ENCODE measurements at regions not wholly inside any gene's neighbourhood (a gene's known extent, or its start where the extent isn't known, plus 50 kb on each side); places are given as distances from the start of the nearest gene placed in this dataset.

DNA sequence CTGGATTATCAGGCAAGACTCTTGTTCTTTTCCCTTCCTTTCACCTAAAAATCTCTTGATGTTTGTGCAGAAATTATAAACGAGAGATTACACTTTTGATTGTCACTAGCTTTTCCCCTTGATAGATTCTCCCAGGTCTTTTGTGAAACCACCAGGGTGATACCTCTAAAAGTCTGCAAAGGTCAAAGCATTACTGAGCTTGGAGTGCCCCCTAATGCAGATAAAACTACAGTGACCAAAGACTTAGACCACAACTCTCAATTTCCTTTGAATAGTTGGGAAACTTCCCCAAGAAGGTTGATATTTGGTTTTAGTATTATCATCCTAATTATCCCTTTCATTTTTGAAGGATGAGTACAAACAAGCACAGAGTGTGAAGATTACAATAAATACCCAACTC, 173.1 kb downstream of the CYLC2 start:
- no peaks in the 10 kb centered on the region for H3K27me3 ChIP-seq (ENCODE audit: insufficient read depth, poor library complexity, severe bottlenecking)
- no peak for ATAC-seq (ENCODE audit: low read depth)
- TF ChIP-seq, protein P1, sequence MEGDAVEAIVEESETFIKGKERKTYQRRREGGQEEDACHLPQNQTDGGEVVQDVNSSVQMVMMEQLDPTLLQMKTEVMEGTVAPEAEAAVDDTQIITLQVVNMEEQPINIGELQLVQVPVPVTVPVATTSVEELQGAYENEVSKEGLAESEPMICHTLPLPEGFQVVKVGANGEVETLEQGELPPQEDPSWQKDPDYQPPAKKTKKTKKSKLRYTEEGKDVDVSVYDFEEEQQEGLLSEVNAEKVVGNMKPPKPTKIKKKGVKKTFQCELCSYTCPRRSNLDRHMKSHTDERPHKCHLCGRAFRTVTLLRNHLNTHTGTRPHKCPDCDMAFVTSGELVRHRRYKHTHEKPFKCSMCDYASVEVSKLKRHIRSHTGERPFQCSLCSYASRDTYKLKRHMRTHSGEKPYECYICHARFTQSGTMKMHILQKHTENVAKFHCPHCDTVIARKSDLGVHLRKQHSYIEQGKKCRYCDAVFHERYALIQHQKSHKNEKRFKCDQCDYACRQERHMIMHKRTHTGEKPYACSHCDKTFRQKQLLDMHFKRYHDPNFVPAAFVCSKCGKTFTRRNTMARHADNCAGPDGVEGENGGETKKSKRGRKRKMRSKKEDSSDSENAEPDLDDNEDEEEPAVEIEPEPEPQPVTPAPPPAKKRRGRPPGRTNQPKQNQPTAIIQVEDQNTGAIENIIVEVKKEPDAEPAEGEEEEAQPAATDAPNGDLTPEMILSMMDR (IDR thresholded peaks at IDR 0.05; ENCODE audit: poor library complexity, severe bottlenecking) = no peak
- H3K36me3 ChIP-seq (ENCODE audit: low read depth) = no peaks in the 10 kb centered on the region
- no peaks in the 10 kb centered on the region for H3K9me3 ChIP-seq (ENCODE audit: severe bottlenecking)
- no peak overlapping the region for H3K4me3 ChIP-seq (ENCODE audit: severe bottlenecking)
- H3K4me1 ChIP-seq (ENCODE audit: insufficient read depth, poor library complexity, severe bottlenecking) = no peaks in the 10 kb centered on the region
- no peak overlapping the region for H3K27ac ChIP-seq (ENCODE audit: poor library complexity, severe bottlenecking)
- no peak for DNase-seq (ENCODE audit: low spot score)

DNA sequence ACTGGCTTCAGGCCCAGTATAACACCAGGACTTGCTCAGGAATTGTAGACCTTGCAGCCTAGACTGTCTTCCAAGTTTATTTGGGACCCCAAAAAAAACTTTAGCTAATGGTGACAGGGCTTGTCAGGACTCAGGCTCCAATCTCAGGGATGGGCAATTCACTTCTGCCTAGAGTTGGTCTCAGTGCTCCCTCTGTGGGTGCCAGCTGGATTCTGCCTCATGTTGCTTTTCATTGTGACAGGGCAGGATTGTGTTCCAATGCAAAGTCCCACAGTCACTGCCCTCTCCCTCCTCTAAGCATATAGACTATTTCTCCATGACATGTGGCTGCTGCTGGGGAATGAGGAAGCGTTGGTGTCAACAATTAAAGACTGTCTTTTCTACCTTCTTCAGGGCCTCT, 174.7 kb downstream of the CYLC2 start:
- H3K27ac ChIP-seq (ENCODE audit: poor library complexity, severe bottlenecking) = no peak overlapping the region
- ATAC-seq (ENCODE audit: low read depth) (no peak), DNase-seq (ENCODE audit: low spot score) (no peak)
- H3K9me3 ChIP-seq (ENCODE audit: severe bottlenecking) = no peaks in the 10 kb centered on the region
- no peaks in the 10 kb centered on the region for H3K27me3 ChIP-seq (ENCODE audit: insufficient read depth, poor library complexity, severe bottlenecking)
- H3K4me3 ChIP-seq (ENCODE audit: severe bottlenecking) = no peak overlapping the region
- H3K4me1 ChIP-seq (ENCODE audit: insufficient read depth, poor library complexity, severe bottlenecking) = no peaks in the 10 kb centered on the region
- no peaks in the 10 kb centered on the region for H3K36me3 ChIP-seq (ENCODE audit: low read depth)
- TF ChIP-seq, protein P1 (IDR thresholded peaks at IDR 0.05; ENCODE audit: poor library complexity, severe bottlenecking) = no peak

DNA sequence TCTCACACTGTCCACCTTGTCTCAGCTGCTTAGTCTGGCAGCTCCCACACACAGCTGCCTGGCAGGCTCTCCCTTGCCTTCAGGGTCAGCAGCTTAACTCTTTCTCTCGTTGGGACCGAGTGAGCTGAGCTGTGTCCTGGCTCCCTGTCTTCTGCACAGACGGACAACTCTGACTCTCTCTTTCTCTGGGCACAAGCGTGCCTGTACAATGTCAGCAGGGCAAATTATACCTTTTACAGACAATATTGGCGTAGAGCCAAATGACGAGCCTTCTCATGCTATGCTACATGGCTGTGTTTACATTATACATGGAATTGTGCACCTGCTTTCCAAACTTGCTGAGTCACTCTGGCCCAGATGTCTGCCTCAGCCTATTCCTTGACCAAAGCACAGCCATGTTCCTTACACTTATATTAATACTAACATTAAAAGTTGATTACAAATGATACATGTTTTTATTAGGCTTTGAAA, 188.6 kb downstream of the CYLC2 start:
- Histone ChIP-seq H3K27me3 (ENCODE audit: insufficient read depth, poor library complexity, severe bottlenecking) (no peaks in the 10 kb centered on the region), H3K36me3 (ENCODE audit: low read depth) (no peaks in the 10 kb centered on the region), H3K4me1 (ENCODE audit: insufficient read depth, poor library complexity, severe bottlenecking) (no peaks in the 10 kb centered on the region), H3K9me3 (ENCODE audit: severe bottlenecking) (no peaks in the 10 kb centered on the region), H3K27ac (ENCODE audit: poor library complexity, severe bottlenecking) (no peak overlapping the region), H3K4me3 (ENCODE audit: severe bottlenecking) (no peak overlapping the region)
- ATAC-seq (ENCODE audit: low read depth) (peak; percentile 45), DNase-seq (ENCODE audit: low spot score) (no peak)
- TF ChIP-seq, protein P1 (IDR thresholded peaks at IDR 0.05; ENCODE audit: poor library complexity, severe bottlenecking) = no peak

DNA sequence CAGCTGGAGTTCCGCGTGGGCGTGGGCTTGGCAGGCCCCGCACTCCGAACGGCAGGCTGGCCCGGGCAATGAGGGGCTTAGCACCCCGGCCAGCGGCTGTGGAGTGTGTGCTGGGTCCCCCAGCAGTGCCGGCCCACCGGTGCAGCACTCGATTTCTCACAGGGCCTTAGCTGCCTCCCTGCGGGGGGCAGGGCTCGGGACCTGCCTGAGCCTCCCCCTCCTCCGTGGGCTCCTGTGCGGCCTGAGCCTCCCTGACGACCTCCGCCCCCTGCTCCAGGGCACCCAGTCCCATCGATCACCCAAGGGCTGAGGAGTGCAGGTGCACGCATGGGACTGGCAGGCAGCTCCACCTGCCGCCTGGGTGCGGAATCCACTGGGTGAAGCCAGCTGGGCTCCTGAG, 191.8 kb downstream of the CYLC2 start:
- no peaks in the 10 kb centered on the region for H3K36me3 ChIP-seq (ENCODE audit: low read depth)
- TF ChIP-seq, protein P1 (IDR thresholded peaks at IDR 0.05; ENCODE audit: poor library complexity, severe bottlenecking) = no peak
- H3K4me3 ChIP-seq (ENCODE audit: severe bottlenecking) = no peak overlapping the region
- DNase-seq (ENCODE audit: low spot score) (no peak), ATAC-seq (ENCODE audit: low read depth) (no peak)
- H3K4me1 ChIP-seq (ENCODE audit: insufficient read depth, poor library complexity, severe bottlenecking) = no peaks in the 10 kb centered on the region
- no peak overlapping the region for H3K27ac ChIP-seq (ENCODE audit: poor library complexity, severe bottlenecking)
- H3K9me3 ChIP-seq (ENCODE audit: severe bottlenecking) = no peaks in the 10 kb centered on the region
- H3K27me3 ChIP-seq (ENCODE audit: insufficient read depth, poor library complexity, severe bottlenecking) = no peaks in the 10 kb centered on the region

DNA sequence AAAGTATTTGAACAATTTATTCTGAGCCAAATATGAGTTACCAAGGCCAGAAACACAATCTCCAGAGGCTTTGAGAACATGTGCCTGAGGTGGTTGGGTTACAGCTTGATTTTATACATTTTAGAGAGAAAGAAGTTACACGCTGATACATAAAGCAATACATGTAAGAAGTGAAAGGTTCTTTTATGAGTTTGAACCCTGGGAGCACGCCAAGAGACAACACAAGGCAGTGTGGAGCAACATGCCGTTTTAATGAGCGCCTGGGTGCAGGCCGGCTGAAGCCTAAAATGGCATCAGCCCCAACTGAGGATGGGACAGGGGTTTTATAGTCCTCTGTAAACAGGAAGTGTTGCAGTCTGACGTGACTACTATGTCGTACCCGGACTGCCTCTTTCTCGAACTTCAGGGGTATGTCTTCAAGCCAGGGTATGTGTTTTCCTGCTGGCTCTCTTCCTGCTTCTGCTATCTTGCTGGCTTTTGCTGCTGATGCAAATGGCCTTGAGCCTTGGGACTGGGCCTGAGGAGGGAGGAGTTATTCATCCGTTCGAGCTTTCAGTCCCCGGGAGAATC, 193.7 kb downstream of the CYLC2 start:
- Histone ChIP-seq H3K27me3 (ENCODE audit: insufficient read depth, poor library complexity, severe bottlenecking) (no peaks in the 10 kb centered on the region), H3K36me3 (ENCODE audit: low read depth) (no peaks in the 10 kb centered on the region), H3K9me3 (ENCODE audit: severe bottlenecking) (no peaks in the 10 kb centered on the region), H3K4me3 (ENCODE audit: severe bottlenecking) (no peak overlapping the region), H3K27ac (ENCODE audit: poor library complexity, severe bottlenecking) (no peak overlapping the region), H3K4me1 (ENCODE audit: insufficient read depth, poor library complexity, severe bottlenecking) (no peaks in the 10 kb centered on the region)
- DNase-seq (ENCODE audit: low spot score) (no peak), ATAC-seq (ENCODE audit: low read depth) (no peak)
- TF ChIP-seq, protein P1 (IDR thresholded peaks at IDR 0.05; ENCODE audit: poor library complexity, severe bottlenecking) = no peak

Measured in RWPE2 (cell line).